ENCODE measurements at regions not wholly inside any gene's neighbourhood (a gene's known extent, or its start where the extent isn't known, plus 50 kb on each side); places are given as distances from the start of the nearest gene placed in this dataset.

DNA sequence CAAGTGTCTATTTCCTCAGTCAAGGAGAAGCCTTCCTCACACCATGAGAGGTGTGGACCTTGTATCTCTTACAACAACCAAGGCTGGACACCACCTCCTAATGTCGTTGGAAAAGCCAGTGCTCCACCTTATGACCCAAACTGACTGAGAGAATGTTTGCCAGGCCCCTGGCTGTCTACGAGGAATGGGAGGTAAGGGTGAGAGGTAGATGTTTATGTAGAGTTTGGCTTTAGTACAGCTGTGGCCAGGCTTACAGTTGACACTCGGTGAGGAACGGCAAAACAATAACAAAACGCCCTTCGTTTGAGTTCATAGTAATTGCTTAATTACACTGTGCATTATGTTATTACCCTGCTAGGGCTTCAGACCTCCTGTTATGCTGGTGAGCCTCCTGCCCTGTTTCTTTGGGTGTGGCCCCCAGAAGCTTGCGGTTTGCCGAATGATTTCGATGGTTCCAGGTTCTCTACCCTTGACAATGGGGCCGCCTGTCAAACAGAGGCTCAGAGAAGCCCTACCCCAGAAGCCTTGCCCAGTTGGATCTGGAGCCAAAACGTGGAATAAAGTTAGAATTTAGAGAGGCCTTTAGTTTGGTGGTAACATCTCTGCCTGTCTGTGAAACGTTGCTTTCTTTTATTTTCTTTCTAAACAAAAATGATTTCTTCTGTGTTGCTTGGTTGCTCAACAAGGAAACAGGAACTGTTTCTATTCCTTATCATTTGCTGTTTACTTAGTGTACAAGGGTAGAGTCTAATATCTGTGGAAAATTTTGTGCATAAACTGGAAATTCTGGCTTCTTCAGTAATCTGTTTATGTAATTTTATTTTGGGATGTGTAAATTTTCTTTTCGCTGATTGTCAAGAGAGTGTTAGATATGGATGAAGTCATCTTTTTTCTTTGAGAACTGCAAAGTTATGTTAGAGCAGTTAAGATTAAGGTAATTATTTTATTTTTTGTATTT is 60.4 kb upstream of the FOXQ1 start:
- TF ChIP-seq SIN3A (IDR thresholded peaks at IDR 0.05; ENCODE audit: borderline replicate concordance, insufficient read depth, low read length) = no peak

DNA sequence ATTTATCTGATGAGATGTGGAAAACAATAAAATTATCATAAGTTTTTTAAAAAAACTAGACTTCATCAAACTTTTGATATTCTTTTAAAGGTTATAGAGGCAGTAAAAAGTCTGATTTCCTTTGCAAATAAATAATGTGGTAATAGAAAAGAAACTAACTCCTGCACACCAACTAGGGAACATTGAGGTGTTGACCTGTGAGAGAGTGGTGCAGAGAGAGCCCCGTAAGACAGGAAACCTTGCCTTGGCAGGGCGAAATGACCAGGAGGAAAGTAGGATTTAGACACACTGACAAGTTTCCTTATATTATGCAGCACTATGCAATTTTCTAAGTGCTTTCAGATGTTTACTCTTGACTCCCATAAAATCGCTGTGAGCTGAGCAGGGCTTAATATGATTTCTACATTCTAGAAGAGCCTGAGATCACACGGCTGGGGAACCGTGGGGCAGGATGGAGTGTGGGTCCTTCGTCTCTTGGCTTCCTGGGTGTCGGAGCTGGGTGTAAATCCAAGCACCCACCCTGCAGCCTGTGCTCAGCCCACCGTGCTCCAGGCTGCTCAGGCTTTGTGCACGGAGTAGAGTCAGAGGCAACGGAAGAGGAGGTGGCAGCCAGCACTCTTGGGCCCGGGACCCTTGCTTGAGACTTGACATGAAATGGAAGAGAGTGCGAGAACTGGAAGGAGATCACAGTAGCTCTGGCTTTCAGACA is 61.3 kb upstream of the FOXQ1 start:
- no peak for TF ChIP-seq SIN3A (IDR thresholded peaks at IDR 0.05; ENCODE audit: borderline replicate concordance, insufficient read depth, low read length)
- TF ChIP-seq REST (IDR thresholded peaks at IDR 0.05; ENCODE audit: insufficient read depth in 1 of 2, low read depth in 2 of 2, low read length in 2 of 2) = no peak
- no peak for TF ChIP-seq FOXP2 (optimal IDR thresholded peaks at IDR 0.05; ENCODE audit: borderline replicate concordance, extremely low read depth, extremely low read length, insufficient read depth)
- TF ChIP-seq POLR2AphosphoS5 (IDR thresholded peaks at IDR 0.05; ENCODE audit: low read depth, low read length) = no peak
- TF ChIP-seq TAF1 (IDR thresholded peaks at IDR 0.05; ENCODE audit: borderline replicate concordance, insufficient read depth, low read length) = no peak

GRCh38 chr6:1247894-1248293 is 64.0 kb upstream of the FOXQ1 start:
- no peak for TF ChIP-seq POLR2AphosphoS5 (IDR thresholded peaks at IDR 0.05; ENCODE audit: low read depth, low read length)
- TF ChIP-seq TAF1 (IDR thresholded peaks at IDR 0.05; ENCODE audit: borderline replicate concordance, insufficient read depth, low read length) = no peak
- TF ChIP-seq FOXP2 (optimal IDR thresholded peaks at IDR 0.05; ENCODE audit: borderline replicate concordance, extremely low read depth, extremely low read length, insufficient read depth) = no peak
- no peak for TF ChIP-seq REST (IDR thresholded peaks at IDR 0.05; ENCODE audit: insufficient read depth in 1 of 2, low read depth in 2 of 2, low read length in 2 of 2)
- TF ChIP-seq SIN3A (IDR thresholded peaks at IDR 0.05; ENCODE audit: borderline replicate concordance, insufficient read depth, low read length) = no peak

DNA sequence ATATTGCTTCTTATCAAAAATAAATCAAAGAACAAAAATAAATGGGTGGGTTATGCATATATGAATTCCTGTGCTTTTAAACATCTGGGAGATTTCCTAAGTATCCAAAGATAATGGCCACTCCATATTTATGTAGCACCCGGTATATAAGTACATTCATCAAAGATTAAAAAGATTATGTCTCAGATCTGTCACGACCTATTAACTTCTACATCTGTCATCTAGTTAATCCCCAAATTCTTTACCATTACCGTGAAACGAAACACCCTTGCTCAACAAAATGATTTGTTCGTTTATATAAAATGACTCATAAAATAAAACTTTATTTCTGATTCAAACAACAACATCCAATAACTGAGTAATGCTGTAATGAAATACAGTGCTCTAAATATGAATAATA is 64.8 kb upstream of the FOXQ1 start:
- no peak for TF ChIP-seq TAF1 (IDR thresholded peaks at IDR 0.05; ENCODE audit: borderline replicate concordance, insufficient read depth, low read length)

GRCh38 chr6:1244941-1245340 is 67.0 kb upstream of the FOXQ1 start:
- no peak for TF ChIP-seq SIN3A (IDR thresholded peaks at IDR 0.05; ENCODE audit: borderline replicate concordance, insufficient read depth, low read length)
- no peak for TF ChIP-seq REST (IDR thresholded peaks at IDR 0.05; ENCODE audit: insufficient read depth in 1 of 2, low read depth in 2 of 2, low read length in 2 of 2)
- TF ChIP-seq POLR2AphosphoS5 (IDR thresholded peaks at IDR 0.05; ENCODE audit: low read depth, low read length) = no peak
- no peak for TF ChIP-seq TAF1 (IDR thresholded peaks at IDR 0.05; ENCODE audit: borderline replicate concordance, insufficient read depth, low read length)
- TF ChIP-seq FOXP2 (optimal IDR thresholded peaks at IDR 0.05; ENCODE audit: borderline replicate concordance, extremely low read depth, extremely low read length, insufficient read depth) = no peak

DNA sequence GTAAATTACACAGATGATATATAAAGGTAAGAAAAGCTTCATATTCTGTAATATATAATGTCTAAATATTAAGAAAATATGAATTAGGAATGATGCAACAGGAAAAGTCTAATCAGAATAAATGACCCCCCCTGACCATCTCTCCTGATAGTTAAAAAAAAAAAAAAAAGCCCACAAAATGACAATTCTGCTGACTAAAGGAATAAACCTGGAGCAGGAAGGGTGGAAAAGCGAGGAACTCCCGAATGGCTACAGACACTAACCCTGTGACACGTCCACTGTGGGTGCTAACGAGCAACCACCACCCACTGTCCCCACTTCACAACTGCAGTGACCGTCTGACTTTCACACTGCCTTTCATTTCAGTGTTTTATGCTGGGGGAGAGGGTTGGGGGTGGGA is 67.6 kb upstream of the FOXQ1 start:
- TF ChIP-seq REST (IDR thresholded peaks at IDR 0.05; ENCODE audit: insufficient read depth in 1 of 2, low read depth in 2 of 2, low read length in 2 of 2) (no peak), TAF1 (IDR thresholded peaks at IDR 0.05; ENCODE audit: borderline replicate concordance, insufficient read depth, low read length) (no peak)
